ENCODE measurements at regions not wholly inside any gene's neighbourhood (a gene's known extent, or its start where the extent isn't known, plus 50 kb on each side); places are given as distances from the start of the nearest gene placed in this dataset.
"Not testable (repeated sequence)": the region's sequence is repeated elsewhere in the genome, so short reads cannot be mapped to it uniquely, and the experiment has no call there.

DNA sequence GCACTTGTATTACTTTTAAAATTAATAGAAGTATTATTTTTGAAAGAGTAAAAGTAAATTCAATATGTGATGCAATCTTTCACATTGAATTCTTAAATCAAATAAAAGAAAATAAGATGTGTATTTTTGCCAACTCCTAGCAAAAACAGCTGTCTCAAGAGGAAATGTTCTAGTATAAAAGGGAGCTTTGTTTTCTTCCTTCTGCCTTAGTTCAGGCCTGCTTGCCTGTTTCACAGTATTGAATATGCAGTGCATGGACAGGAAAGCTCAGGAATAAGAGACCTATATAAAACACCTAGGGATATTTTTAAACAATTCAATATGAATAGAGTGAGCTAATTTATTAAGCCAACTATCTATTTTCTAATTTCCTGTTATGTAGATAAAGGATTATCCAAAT lies 294.8 kb upstream of the G2E3 start:
- DNase-seq (ENCODE audit: low spot score), result no peak

- no peak for DNase-seq (ENCODE audit: low spot score)
Observed at GRCh38 chr14:30266290-30266689, 292.7 kb upstream of the G2E3 start.

DNA sequence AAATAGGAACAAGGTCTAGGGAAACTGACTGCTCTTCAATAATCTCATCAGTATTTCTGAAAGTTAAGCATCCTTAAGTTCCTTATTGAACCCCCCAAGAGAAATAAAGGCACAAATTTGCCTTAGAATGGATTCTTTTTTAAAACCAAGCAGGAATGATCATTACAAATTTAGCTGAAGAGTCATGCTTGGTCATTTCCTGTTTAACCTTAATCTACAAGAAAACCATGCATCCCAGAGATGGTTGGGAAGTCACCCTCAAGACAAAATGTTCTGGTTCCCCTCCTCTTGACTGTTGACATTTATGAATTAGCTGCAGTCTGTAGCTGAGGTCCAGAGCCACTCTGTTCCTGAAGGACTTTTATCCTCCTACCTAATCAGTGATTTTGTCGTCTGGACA lies 291.8 kb upstream of the G2E3 start:
- no peak for DNase-seq (ENCODE audit: low spot score)

- peak; percentile 46 for DNase-seq (ENCODE audit: low spot score)
Observed at GRCh38 chr14:30270200-30271161, 288.5 kb upstream of the G2E3 start.

GRCh38 chr14:30271811-30272323 lies 287.1 kb upstream of the G2E3 start:
- DNase-seq (ENCODE audit: low spot score), result no peak

GRCh38 chr14:30272848-30273832 lies 285.8 kb upstream of the G2E3 start:
- DNase-seq (ENCODE audit: low spot score), result no peak

- DNase-seq (ENCODE audit: low spot score), result no peak
Observed at GRCh38 chr14:30275604-30276003, 283.4 kb upstream of the G2E3 start.

GRCh38 chr14:30277268-30277667 lies 281.7 kb upstream of the G2E3 start:
- no peak for DNase-seq (ENCODE audit: low spot score)

- DNase-seq (ENCODE audit: low spot score), result not testable (repeated sequence)
Observed at GRCh38 chr14:30278856-30279255, 280.1 kb upstream of the G2E3 start.

GRCh38 chr14:30283822-30284446 lies 275.0 kb upstream of the G2E3 start:
- no peak for DNase-seq (ENCODE audit: low spot score)

- DNase-seq (ENCODE audit: low spot score), result no peak
Observed at GRCh38 chr14:30284808-30285207, 274.1 kb upstream of the G2E3 start.

DNA sequence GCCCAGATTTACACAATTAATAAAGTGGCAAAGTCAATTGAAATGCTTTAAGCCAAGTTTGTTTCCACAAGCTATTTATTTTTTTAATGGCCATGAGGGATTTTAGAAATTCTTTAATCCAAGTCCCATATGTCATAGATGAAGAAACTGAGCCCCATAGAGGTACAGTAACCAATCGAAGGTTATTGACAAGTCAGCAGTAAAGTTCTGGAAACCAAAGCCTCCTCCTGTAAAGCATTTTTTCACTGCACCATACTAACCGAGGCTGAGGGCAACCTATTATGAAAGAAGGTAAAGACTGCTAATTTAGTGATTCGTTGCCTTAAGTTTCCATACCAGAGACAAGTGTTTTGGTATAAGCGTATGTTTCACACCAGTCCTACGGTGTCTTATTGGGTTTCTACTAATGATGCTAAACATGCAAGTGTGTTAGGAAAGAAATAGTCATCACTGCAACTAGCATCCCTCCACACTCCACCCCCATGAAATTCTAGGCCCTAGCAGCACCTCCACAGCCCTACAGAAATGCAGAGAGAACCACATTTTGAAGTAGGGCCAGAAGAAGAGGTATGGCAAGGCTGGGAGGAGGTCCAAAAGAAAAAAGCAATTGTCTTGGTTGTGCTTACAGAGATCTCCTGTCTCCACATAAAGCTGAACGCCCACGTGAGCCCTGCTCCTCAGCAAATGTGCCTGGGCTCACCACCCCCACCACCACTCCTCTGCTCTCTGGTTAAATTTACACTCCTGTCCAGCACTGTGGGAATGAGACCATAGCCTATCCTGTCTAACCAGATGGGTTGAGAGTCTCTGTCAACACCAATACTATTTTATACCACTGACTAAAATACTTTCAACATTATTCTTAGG lies 271.1 kb upstream of the G2E3 start:
- DNase-seq (ENCODE audit: low spot score), result no peak

- no peak for DNase-seq (ENCODE audit: low spot score)
Observed at GRCh38 chr14:30290001-30290400, 269.0 kb upstream of the G2E3 start.

DNA sequence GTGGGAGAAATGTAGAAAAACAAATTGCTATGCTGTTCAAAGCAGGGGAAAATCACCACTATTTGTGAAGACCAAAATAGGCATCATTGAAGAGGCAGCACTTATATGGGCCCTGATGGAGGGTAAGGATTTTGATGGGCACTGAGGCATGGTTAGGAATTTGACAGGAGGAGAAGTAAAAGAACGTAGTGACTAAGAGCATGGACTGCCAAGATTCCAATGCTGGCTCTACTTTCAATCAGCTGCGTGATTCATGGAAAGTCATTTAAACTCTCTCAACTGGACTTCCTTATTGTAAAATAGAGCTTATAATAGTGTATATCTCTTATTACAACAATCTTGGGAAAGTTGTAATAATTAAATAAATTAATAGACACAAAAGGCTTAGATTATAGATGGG lies 267.7 kb upstream of the G2E3 start:
- DNase-seq (ENCODE audit: low spot score), result no peak

- DNase-seq (ENCODE audit: low spot score), result no peak
Observed at GRCh38 chr14:30292541-30292940, 266.4 kb upstream of the G2E3 start.

- DNase-seq (ENCODE audit: low spot score), result no peak
Observed at GRCh38 chr14:30295980-30296379, 263.0 kb upstream of the G2E3 start.

- no peak for DNase-seq (ENCODE audit: low spot score)
Observed at GRCh38 chr14:30296931-30297405, 262.0 kb upstream of the G2E3 start.

DNA sequence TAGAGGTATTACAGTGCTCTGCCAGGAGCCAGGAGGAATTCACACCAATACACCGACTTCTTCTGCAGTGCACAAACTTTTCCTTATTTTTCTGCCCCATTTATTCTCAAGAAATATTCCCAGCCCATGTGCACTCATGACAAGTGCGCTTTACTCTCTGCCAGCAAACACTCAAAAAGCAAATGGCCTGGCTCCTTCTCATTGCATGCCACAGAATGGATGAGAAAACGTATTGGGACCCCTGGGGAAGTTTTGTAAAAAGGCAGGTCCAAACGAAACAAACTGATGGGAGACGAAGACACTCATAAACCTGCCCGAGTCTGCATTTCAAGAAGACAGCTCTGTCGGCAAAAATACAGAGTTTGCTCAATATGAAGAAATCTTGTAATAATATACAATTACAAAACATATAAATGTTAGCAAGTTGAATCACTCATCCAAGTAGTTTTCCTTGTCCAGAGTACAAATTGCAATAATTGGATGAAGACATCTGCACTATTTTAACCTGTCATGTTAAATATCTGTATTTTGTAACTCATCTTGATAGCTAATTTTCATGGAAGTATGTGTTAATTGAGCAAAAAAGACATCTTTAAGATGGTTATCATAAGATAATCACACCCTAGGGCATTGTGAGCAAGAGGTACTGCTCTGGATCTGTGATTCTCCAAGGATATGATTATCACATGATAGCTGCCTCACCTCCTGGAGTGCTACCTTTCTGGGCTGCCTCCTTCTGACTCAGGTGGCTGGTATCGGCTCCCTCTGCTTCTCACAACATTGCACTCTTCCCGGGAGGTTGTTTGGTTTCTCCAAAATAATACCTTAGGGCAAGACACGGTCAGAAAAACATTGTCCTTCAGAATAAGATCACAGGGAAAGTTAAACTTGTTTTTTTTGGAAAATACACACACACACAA lies 260.8 kb upstream of the G2E3 start:
- DNase-seq (ENCODE audit: low spot score), result no peak

DNA sequence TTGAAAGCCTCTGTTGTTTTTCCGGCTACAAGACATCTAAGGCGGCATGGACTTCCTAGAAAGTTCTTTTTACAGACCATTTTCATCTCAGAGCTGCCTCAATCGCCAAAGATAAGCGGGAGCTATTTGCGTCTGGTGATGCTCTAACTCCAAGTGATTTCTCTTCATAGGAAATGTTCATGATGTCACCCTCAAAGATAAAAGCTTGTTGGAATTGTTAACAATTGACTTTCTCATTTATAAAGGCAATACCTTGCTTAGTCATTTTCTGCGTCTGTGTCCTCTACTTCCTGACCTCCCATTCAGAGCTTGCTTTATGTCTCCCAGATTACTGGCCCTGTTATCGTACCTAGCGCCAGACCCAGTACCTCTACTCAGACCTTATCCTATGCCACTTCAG lies 259.0 kb upstream of the G2E3 start:
- DNase-seq (ENCODE audit: low spot score), result no peak

- DNase-seq (ENCODE audit: low spot score), result no peak
Observed at GRCh38 chr14:30303350-30303749, 255.6 kb upstream of the G2E3 start.

All from hematopoietic multipotent progenitor cell treated with erythropoietin and hydrocortisone succinate and interleukin-3 and kit ligand, for 17 days (in vitro differentiated cells).